H1 (cell line): ENCODE measurements at regions not wholly inside any gene's neighbourhood (a gene's known extent, or its start where the extent isn't known, plus 50 kb on each side); places are given as distances from the start of the nearest gene placed in this dataset.

Experiments
- CTCF ChIA-PET: fragments of 300-600 bp; sonication (Branson Sonifier 250); formaldehyde crosslinking; loops from one replicate; lab custom pipeline; 2021; ENCODE audit not compliant: partially characterized antibody; lab: Charles Lee
- POLR2A ChIA-PET: fragments of 300-600 bp; sonication (Branson Sonifier 250); formaldehyde crosslinking; loops from one replicate; lab custom pipeline; 2021; ENCODE audit warnings: inconsistent platforms; ENCODE audit not compliant: partially characterized antibody; lab: Charles Lee
- DNase-seq, 2 experiments: peaks; one replicate each; pipeline versions ENCODE4 v3.0.0 to v3.0.0-alpha.2; 2010 to 2022; ENCODE audit warnings: low spot score in 2 of 2, low read depth in 1 of 2, mixed read lengths in 1 of 2
- FAIRE-seq: peaks from 2 replicates; lab custom pipeline; 2011; peaks lifted over from hg19 to GRCh38; lab: Jason Lieb, UNC
- H2AFZ ChIP-seq: 2 replicates; pipeline ENCODE4 v1.8.1; 2012; ENCODE audit warnings: low read length, inconsistent platforms
- H2AK5ac ChIP-seq: 2 replicates; pipeline ENCODE4 v1.6.1; 2013; ENCODE audit warnings: low read depth, low read length
- H2BK120ac ChIP-seq: replicated peaks from 2 replicates; pipeline ENCODE3; 2013; ENCODE audit warnings: low read depth, low read length, inconsistent platforms
- H2BK12ac ChIP-seq: 2 replicates; pipeline ENCODE4 v1.6.1; 2013; ENCODE audit warnings: low read depth, low read length
- H2BK15ac ChIP-seq: 2 replicates; pipeline ENCODE4 v1.6.1; 2013; ENCODE audit warnings: low read length
- H2BK20ac ChIP-seq: 2 replicates; pipeline ENCODE4 v1.6.1; 2013; ENCODE audit warnings: low read length
- H2BK5ac ChIP-seq: 2 replicates; pipeline ENCODE4 v1.6.1; 2013; ENCODE audit warnings: low read depth, low read length
- H3K14ac ChIP-seq: 2 replicates; pipeline ENCODE4 v1.6.1; 2013; ENCODE audit warnings: inconsistent platforms; ENCODE audit not compliant: insufficient read length
- H3K18ac ChIP-seq: 2 replicates; pipeline ENCODE4 v1.6.1; 2013; ENCODE audit warnings: low read length; ENCODE audit errors: extremely low read depth
- H3K23ac ChIP-seq: 2 replicates; pipeline ENCODE4 v1.6.1; 2013; ENCODE audit warnings: inconsistent platforms; ENCODE audit not compliant: insufficient read length
- H3K23me2 ChIP-seq: 2 replicates; pipeline ENCODE4 v1.6.1; 2013; ENCODE audit warnings: low read depth, low read length
- H3K27ac ChIP-seq: 2 replicates; pipeline ENCODE4 v1.6.1; 2011; ENCODE audit warnings: low read depth, low read length, inconsistent platforms
- H3K27me3 ChIP-seq, 4 experiments: replicated peaks in 1 of 4; 1 replicate in 1 of 4; 2 replicates in 3 of 4; pipeline versions ENCODE4 v1.6.1 to v1.8.1; 2011 to 2013; ENCODE audit warnings: low read length in 3 of 4, mild to moderate bottlenecking in 3 of 4, inconsistent platforms in 2 of 4, mixed read lengths in 2 of 4, moderate library complexity in 1 of 4; ENCODE audit not compliant: control insufficient read depth in 3 of 4, insufficient read depth in 3 of 4; ENCODE audit errors: extremely low read depth in 1 of 4
- H3K36me3 ChIP-seq, 4 experiments: 2 replicates each; pipeline versions ENCODE4 v1.6.1 to v1.8.1; 2011 to 2013; ENCODE audit warnings: mild to moderate bottlenecking in 4 of 4, low read length in 3 of 4, moderate library complexity in 2 of 4, control low read depth in 1 of 4, inconsistent platforms in 1 of 4; ENCODE audit not compliant: insufficient read depth in 4 of 4, control insufficient read depth in 2 of 4
- H3K4ac ChIP-seq: replicated peaks from 2 replicates; pipeline ENCODE3; 2013; ENCODE audit warnings: low read length, low read depth, mixed read lengths, inconsistent platforms; ENCODE audit not compliant: insufficient read length
- H3K4me1 ChIP-seq, 4 experiments: replicated peaks in 1 of 4; 1 replicate in 1 of 4; 2 replicates in 3 of 4; pipeline versions ENCODE4 v1.6.1 to v1.8.1; 2011 to 2013; ENCODE audit warnings: low read length in 3 of 4, inconsistent platforms in 2 of 4, mixed read lengths in 1 of 4; ENCODE audit not compliant: insufficient read depth in 4 of 4, control insufficient read depth in 3 of 4
- H3K4me2 ChIP-seq, 2 experiments: 2 replicates each; pipeline versions ENCODE4 v1.6.1 to v1.8.1; 2011 to 2013; ENCODE audit warnings: low read depth in 2 of 2, low read length in 2 of 2, control low read depth in 1 of 2, inconsistent platforms in 1 of 2, mild to moderate bottlenecking in 1 of 2; ENCODE audit not compliant: insufficient read depth in 1 of 2
- H3K4me3 ChIP-seq, 4 experiments: fragments of 200-600, 300-600 bp in 1 of 4; sonication (generic), shearing (Covaris generic), sonication (Bioruptor Twin) in 1 of 4; 2 replicates each; pipeline versions ENCODE4 v1.5.1 to v1.8.1; 2011 to 2016; ENCODE audit warnings: low read length in 4 of 4, low read depth in 3 of 4, control low read depth in 2 of 4, inconsistent platforms in 2 of 4, mild to moderate bottlenecking in 2 of 4, mixed read lengths in 1 of 4, moderate library complexity in 1 of 4; ENCODE audit not compliant: insufficient read depth in 2 of 4; ENCODE audit errors: extremely low read depth in 1 of 4
- H3K56ac ChIP-seq: replicated peaks from 2 replicates; pipeline ENCODE3; 2013; ENCODE audit warnings: low read depth, mild to moderate bottlenecking, mixed read lengths, low read length, inconsistent platforms; ENCODE audit not compliant: insufficient read length
- H3K79me1 ChIP-seq: 2 replicates; pipeline ENCODE4 v1.6.1; 2013; ENCODE audit warnings: low read depth, low read length, control low read depth
- H3K79me2 ChIP-seq, 2 experiments: 2 replicates each; pipeline versions ENCODE4 v1.6.1 to v1.8.1; 2012 to 2013; ENCODE audit warnings: low read length in 2 of 2, mild to moderate bottlenecking in 2 of 2, inconsistent platforms in 1 of 2; ENCODE audit not compliant: insufficient read depth in 2 of 2, control insufficient read depth in 1 of 2
- H3K9ac ChIP-seq, 4 experiments: replicated peaks in 1 of 4; 1 replicate in 1 of 4; 2 replicates in 3 of 4; pipeline versions ENCODE4 v1.6.1 to v1.8.1; 2011 to 2013; ENCODE audit warnings: low read depth in 3 of 4, low read length in 3 of 4, control low read depth in 2 of 4, mild to moderate bottlenecking in 2 of 4, moderate library complexity in 2 of 4, inconsistent platforms in 1 of 4; ENCODE audit errors: extremely low read depth in 1 of 4
- H3K9me3 ChIP-seq, 2 experiments: 2 replicates each; pipeline versions ENCODE4 v1.6.1 to v1.8.1; 2012 to 2013; ENCODE audit warnings: mild to moderate bottlenecking in 2 of 2, moderate library complexity in 2 of 2, control low read depth in 1 of 2, inconsistent platforms in 1 of 2, low read depth in 1 of 2, low read length in 1 of 2, mixed read lengths in 1 of 2; ENCODE audit not compliant: insufficient read depth in 2 of 2
- H4K20me1 ChIP-seq, 2 experiments: replicated peaks in 1 of 2; 2 replicates each; pipeline versions ENCODE3 to v1.8.1; 2011 to 2013; ENCODE audit warnings: inconsistent platforms in 2 of 2, low read length in 2 of 2, mild to moderate bottlenecking in 1 of 2; ENCODE audit not compliant: insufficient read depth in 2 of 2, control insufficient read depth in 1 of 2
- H4K5ac ChIP-seq: 2 replicates; pipeline ENCODE4 v1.6.1; 2013; ENCODE audit warnings: low read length, low read depth, mixed read lengths, inconsistent platforms; ENCODE audit not compliant: insufficient read length
- H4K8ac ChIP-seq: 2 replicates; pipeline ENCODE4 v1.8.0; 2013; ENCODE audit warnings: mild to moderate bottlenecking, moderate library complexity, low read length, inconsistent platforms; ENCODE audit not compliant: insufficient read depth; ENCODE audit errors: extremely low read depth
- H4K91ac ChIP-seq: replicated peaks from 2 replicates; pipeline ENCODE3; 2013; ENCODE audit warnings: low read length, mixed read lengths, inconsistent platforms; ENCODE audit not compliant: insufficient read length
- ASH2L ChIP-seq: fragments of 200-600, 300-600 bp; sonication (generic); IDR thresholded peaks from one replicate; pipeline ENCODE4 v1.7.1; 2017; ENCODE audit warnings: low read length
- ATF2 ChIP-seq: IDR thresholded peaks from 2 replicates; pipeline ENCODE4 v1.6.1; 2012; ENCODE audit warnings: low read length, inconsistent platforms
- BCL11A ChIP-seq, 2 experiments: IDR thresholded peaks; one replicate each; pipeline ENCODE4 v1.6.1; 2011; ENCODE audit warnings: low read depth in 2 of 2, low read length in 2 of 2, mild to moderate bottlenecking in 2 of 2
- EP300 ChIP-seq, 2 experiments: IDR thresholded peaks; 1 replicate in 1 of 2; 2 replicates in 1 of 2; pipeline ENCODE4 v1.6.1; 2011 to 2012; ENCODE audit warnings: low read depth in 2 of 2, low read length in 2 of 2, mild to moderate bottlenecking in 2 of 2, borderline replicate concordance in 1 of 2, inconsistent platforms in 1 of 2, moderate library complexity in 1 of 2
- FOSL1 ChIP-seq: IDR thresholded peaks from 2 replicates; pipeline ENCODE4 v1.6.1; 2011; ENCODE audit warnings: mild to moderate bottlenecking, low read depth, low read length, moderate library complexity; ENCODE audit not compliant: insufficient read depth
- KDM4A ChIP-seq: IDR thresholded peaks from one replicate; pipeline ENCODE4 v1.7.1; 2012; ENCODE audit warnings: low read depth, mild to moderate bottlenecking, moderate library complexity, low read length, inconsistent platforms; ENCODE audit not compliant: severe bottlenecking
- RAD21 ChIP-seq, 2 experiments: IDR thresholded peaks in 1 of 2; conservative IDR thresholded peaks in 1 of 2; 2 replicates each; pipeline ENCODE4 v1.6.1; 2011; ENCODE audit warnings: low read depth in 2 of 2, low read length in 2 of 2, improper control_type of control experiment in 1 of 2, inconsistent platforms in 1 of 2, mild to moderate bottlenecking in 1 of 2, moderate library complexity in 1 of 2
- TAF1 ChIP-seq: IDR thresholded peaks from 2 replicates; pipeline ENCODE4 v1.6.1; 2011; ENCODE audit warnings: mild to moderate bottlenecking, low read depth, low read length
- WGBS, 2 experiments: shearing (Covaris generic) in 1 of 2; methylation state at CpG; one replicate each; pipeline versions ENCODE4 v1.1.6 to v1.1.7; 2013 to 2015; ENCODE audit warnings: low lambda C conversion rate in 2 of 2, mixed read lengths in 2 of 2, inconsistent platforms in 1 of 2, low coverage in 1 of 2, missing lambda C conversion rate in 1 of 2; ENCODE audit not compliant: insufficient replicate concordance in 2 of 2, insufficient coverage in 1 of 2, insufficient read length in 1 of 2; ENCODE audit errors: extremely low coverage in 1 of 2, missing lambda C conversion rate in 1 of 2; 5-methylcytosine and 5-hydroxymethylcytosine counted together
- TF ChIP-seq, protein P1 (sequence below): IDR thresholded peaks from 2 replicates; pipeline ENCODE4 v1.6.1; 2011; ENCODE audit warnings: low read length, improper control_type of control experiment

GRCh38 chrX:40273356-40274050 lies 175.7 kb upstream of the BCOR start:
- no peak for DNase-seq
- CTCF ChIA-PET = interaction anchor here (1.0 kb wide), 1 partner anchor 56 kb away, joined by 3 read pairs; no protein-coding TSS in a partner anchor
- TF ChIP-seq, protein P1, sequence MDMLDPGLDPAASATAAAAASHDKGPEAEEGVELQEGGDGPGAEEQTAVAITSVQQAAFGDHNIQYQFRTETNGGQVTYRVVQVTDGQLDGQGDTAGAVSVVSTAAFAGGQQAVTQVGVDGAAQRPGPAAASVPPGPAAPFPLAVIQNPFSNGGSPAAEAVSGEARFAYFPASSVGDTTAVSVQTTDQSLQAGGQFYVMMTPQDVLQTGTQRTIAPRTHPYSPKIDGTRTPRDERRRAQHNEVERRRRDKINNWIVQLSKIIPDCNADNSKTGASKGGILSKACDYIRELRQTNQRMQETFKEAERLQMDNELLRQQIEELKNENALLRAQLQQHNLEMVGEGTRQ = no peak
- TF ChIP-seq BCL11A (IDR thresholded peaks at IDR 0.05; ENCODE audit: low read depth in 2 of 2, low read length in 2 of 2) (no peak), EP300 (IDR thresholded peaks at IDR 0.05; ENCODE audit: borderline replicate concordance in 1 of 2, low read depth in 2 of 2, low read length in 2 of 2) (no peak), ASH2L (no peak), KDM4A (no peak), ATF2 (no peak), RAD21 (IDR thresholded peaks at IDR 0.05 in 1 of 2, conservative IDR thresholded peaks at IDR 0.05 in 1 of 2; ENCODE audit: low read depth in 2 of 2, low read length in 2 of 2) (no peak), FOSL1 (no peak), TAF1 (no peak)

More at GRCh38 chrX:40273356-40274050, 175.7 kb upstream of the BCOR start:
- Histone ChIP-seq H3K27ac (no peak overlapping the region), H2BK20ac (no peak overlapping the region), H4K20me1 (no peaks in the 10 kb centered on the region), H4K5ac (no peak overlapping the region), H3K18ac (no peak overlapping the region), H4K8ac (no peak overlapping the region; the same call in 1 of the 2 replicates), H3K56ac (no peak overlapping the region), H3K4me1 (peaks cover 0 to 2% (median 0%) of the 10 kb centered on the region in 4 experiments; a peak in 1 of 7 replicates), H3K9ac (no peak overlapping the region), H3K36me3 (no peaks in the 10 kb centered on the region; a peak in 2 of 8 replicates), H4K91ac (no peak overlapping the region), H3K4me3 (no peak overlapping the region), H2BK12ac (no peak overlapping the region), H3K4me2 (no peak overlapping the region), H3K4ac (no peak overlapping the region), H3K79me1 (no peaks in the 10 kb centered on the region), H2BK5ac (no peak overlapping the region), H3K9me3 (no peaks in the 10 kb centered on the region), H2AFZ (no peak overlapping the region), H3K23ac (no peak overlapping the region), H2AK5ac (no peak overlapping the region), H3K27me3 (no peaks in the 10 kb centered on the region), H3K14ac (no peak overlapping the region), H3K23me2 (no peaks in the 10 kb centered on the region), H3K79me2 (no peaks in the 10 kb centered on the region), H2BK120ac (no peak overlapping the region), H2BK15ac (no peak overlapping the region)
- POLR2A ChIA-PET = no interaction called here
- 90% methylated on average over 9 of the region's 15 CpGs; no CpG with 5 or more reads in 1 of the 2 experiments for WGBS, 2 experiments
- no peak for FAIRE-seq
